ENCODE measurements at regions not wholly inside any gene's neighbourhood (a gene's known extent, or its start where the extent isn't known, plus 50 kb on each side); places are given as distances from the start of the nearest gene placed in this dataset.

- Histone ChIP-seq H3K9me3 (no peaks in the 10 kb centered on the region), H3K27ac (no peak overlapping the region), H3K4me1 (peaks cover 0 to 21% (median 0%) of the 10 kb centered on the region in 4 donors), H3K4me3 (no peak overlapping the region), H3K36me3 (no peaks in the 10 kb centered on the region), H3K27me3 (peaks cover 0 to 5% of the 10 kb centered on the region in 2 donors)
- no peak for TF ChIP-seq EP300 (IDR thresholded peaks at IDR 0.05)
- TF ChIP-seq CTCF (IDR thresholded peaks at IDR 0.05): no peak
- TF ChIP-seq POLR2A (IDR thresholded peaks at IDR 0.05): no peak
- DNase-seq (ENCODE audit: low spot score in 2 of 2): no peak
- 82 to 85% methylated on average over 10 of the region's 10 CpGs for WGBS, 2 donors
These were observed 402.3 kb upstream of the POU3F1 start for GRCh38 chr1:38448893-38449292.

- no peak for DNase-seq (ENCODE audit: low spot score in 2 of 2)
- no peak for TF ChIP-seq EP300 (IDR thresholded peaks at IDR 0.05)
- no peak for TF ChIP-seq CTCF (IDR thresholded peaks at IDR 0.05)
- TF ChIP-seq POLR2A (IDR thresholded peaks at IDR 0.05): no peak
- H3K4me3 ChIP-seq: no peak overlapping the region
- H3K9me3 ChIP-seq: peaks cover 0 to 1% (median 0%) of the 10 kb centered on the region in 4 donors
- peaks cover 0 to 5% of the 10 kb centered on the region in 2 donors for H3K27me3 ChIP-seq
- H3K27ac ChIP-seq: no peak overlapping the region
- peaks cover 0 to 19% (median 0%) of the 10 kb centered on the region in 4 donors for H3K4me1 ChIP-seq
- WGBS, 2 donors: 88 to 100% methylated on average over 4 of the region's 4 CpGs
- H3K36me3 ChIP-seq: no peaks in the 10 kb centered on the region
These were observed 400.3 kb upstream of the POU3F1 start for GRCh38 chr1:38446936-38447335.

- H3K27ac ChIP-seq: no peak overlapping the region
- no peaks in the 10 kb centered on the region for H3K36me3 ChIP-seq
- no peak for DNase-seq (ENCODE audit: low spot score in 2 of 2)
- H3K4me1 ChIP-seq: peaks cover 0 to 7% (median 0%) of the 10 kb centered on the region in 4 donors
- no peak overlapping the region for H3K4me3 ChIP-seq
- TF ChIP-seq EP300 (IDR thresholded peaks at IDR 0.05): no peak
- peaks cover 0 to 5% of the 10 kb centered on the region in 2 donors for H3K27me3 ChIP-seq
- 44 to 45% methylated on average over 9 to 16 of the region's 16 CpGs for WGBS, 2 donors
- H3K9me3 ChIP-seq: peaks cover 0 to 21% (median 2%) of the 10 kb centered on the region in 4 donors
These were observed 398.3 kb upstream of the POU3F1 start for GRCh38 chr1:38444770-38445442.

GRCh38 chr1:38444311-38444710 lies 397.7 kb upstream of the POU3F1 start:
- H3K27ac ChIP-seq: no peak overlapping the region
- H3K27me3 ChIP-seq: peaks cover 0 to 5% of the 10 kb centered on the region in 2 donors
- WGBS, 2 donors: 26 to 47% methylated on average over 4 of the region's 4 CpGs
- no peak for DNase-seq (ENCODE audit: low spot score in 2 of 2)
- peaks cover 0 to 7% (median 0%) of the 10 kb centered on the region in 4 donors for H3K4me1 ChIP-seq
- peaks cover 0 to 26% (median 2%) of the 10 kb centered on the region in 4 donors for H3K9me3 ChIP-seq
- TF ChIP-seq EP300 (IDR thresholded peaks at IDR 0.05) (no peak), POLR2A (IDR thresholded peaks at IDR 0.05) (no peak), CTCF (IDR thresholded peaks at IDR 0.05) (no peak)
- H3K36me3 ChIP-seq: no peaks in the 10 kb centered on the region
- no peak overlapping the region for H3K4me3 ChIP-seq

- Histone ChIP-seq H3K4me3 (no peak overlapping the region), H3K36me3 (no peaks in the 10 kb centered on the region), H3K27me3 (no peaks in the 10 kb centered on the region), H3K27ac (no peak overlapping the region), H3K4me1 (peaks cover 0 to 7% (median 0%) of the 10 kb centered on the region in 4 donors), H3K9me3 (peaks cover 0 to 27% (median 2%) of the 10 kb centered on the region in 4 donors)
- TF ChIP-seq EP300 (IDR thresholded peaks at IDR 0.05): no peak
- no peak for TF ChIP-seq POLR2A (IDR thresholded peaks at IDR 0.05)
- TF ChIP-seq CTCF (IDR thresholded peaks at IDR 0.05): no peak
- no peak for DNase-seq (ENCODE audit: low spot score in 2 of 2)
These were observed 393.8 kb upstream of the POU3F1 start for GRCh38 chr1:38440402-38440801.
